Neural progenitor cell (in vitro differentiated cells): ENCODE measurements at regions not wholly inside any gene's neighbourhood (a gene's known extent, or its start where the extent isn't known, plus 50 kb on each side); places are given as distances from the start of the nearest gene placed in this dataset.
A peak's percentile ranks its signal among the peaks of the same experiment; 100 is the strongest.

Source experiments
- DNase-seq: peaks from one replicate; pipeline ENCODE4 v3.0.0-alpha.2; 2016; ENCODE audit warnings: low spot score
- H2AFZ ChIP-seq: fragments of 200-600 bp; sonication (generic); replicated peaks from 2 replicates; pipeline ENCODE4 v1.6.1; 2016; ENCODE audit warnings: antibody characterized with exemption
- H3F3A ChIP-seq: fragments of 200-600 bp; sonication (generic); 2 replicates; pipeline ENCODE4 v1.6.1; 2016; ENCODE audit warnings: antibody characterized with exemption, low read depth
- H3K27ac ChIP-seq: fragments of 200-600 bp; sonication (generic); 2 replicates; pipeline ENCODE4 v1.5.1; 2016; ENCODE audit warnings: mild to moderate bottlenecking
- H3K27me3 ChIP-seq: fragments of 200-600 bp; sonication (generic); 2 replicates; pipeline ENCODE4 v1.6.1; 2016; ENCODE audit warnings: mild to moderate bottlenecking, moderate library complexity
- H3K36me3 ChIP-seq: fragments of 200-600 bp; sonication (generic); 2 replicates; pipeline ENCODE4 v1.5.1; 2016
- H3K4me1 ChIP-seq: fragments of 200-600 bp; sonication (generic); 2 replicates; pipeline ENCODE4 v1.6.1; 2016; ENCODE audit warnings: mixed run types
- H3K4me2 ChIP-seq: fragments of 200-600 bp; sonication (generic); 2 replicates; pipeline ENCODE4 v1.6.1; 2016
- H3K4me3 ChIP-seq: fragments of 200-600 bp; sonication (generic); 2 replicates; pipeline ENCODE4 v1.5.1; 2016
- H3K79me2 ChIP-seq: fragments of 200-600 bp; sonication (generic); 2 replicates; pipeline ENCODE4 v1.6.1; 2016; ENCODE audit warnings: low read depth
- H3K9ac ChIP-seq: fragments of 200-600 bp; sonication (generic); 2 replicates; pipeline ENCODE4 v1.6.1; 2016
- H3K9me3 ChIP-seq: fragments of 200-600 bp; sonication (generic); 2 replicates; pipeline ENCODE4 v1.5.1; 2016; ENCODE audit warnings: low read depth
- H4K20me1 ChIP-seq: fragments of 200-600 bp; sonication (generic); 2 replicates; pipeline ENCODE4 v1.6.1; 2016; ENCODE audit warnings: low read depth
- H3K27ac Mint-ChIP-seq: 3 replicates; pipeline ENCODE4 v1.8.0; 2021; ENCODE audit warnings: mixed read lengths
- H3K27me3 Mint-ChIP-seq: 2 replicates; pipeline ENCODE4 v1.8.0; 2022; ENCODE audit warnings: low read depth, mild to moderate bottlenecking, inconsistent platforms, moderate library complexity, mixed read lengths; ENCODE audit not compliant: insufficient read depth
- H3K36me3 Mint-ChIP-seq: 3 replicates; pipeline ENCODE4 v1.8.0; 2021; ENCODE audit warnings: mixed read lengths
- H3K4me1 Mint-ChIP-seq: 3 replicates; pipeline ENCODE4 v1.8.0; 2021; ENCODE audit warnings: mixed read lengths
- H3K4me3 Mint-ChIP-seq: 3 replicates; pipeline ENCODE4 v1.8.0; 2021; ENCODE audit warnings: mild to moderate bottlenecking, moderate library complexity, mixed read lengths
- H3K9me3 Mint-ChIP-seq: 3 replicates; pipeline ENCODE4 v1.8.0; 2020; ENCODE audit warnings: mixed read lengths
- CTCF ChIP-seq: fragments of 200-600 bp; sonication (generic); IDR thresholded peaks from 2 replicates; pipeline ENCODE4 v1.5.1; 2017; ENCODE audit warnings: antibody characterized with exemption, mild to moderate bottlenecking
- EZH2 ChIP-seq: fragments of 200-600 bp; sonication (generic); IDR thresholded peaks from 2 replicates; pipeline ENCODE4 v1.6.1; 2017; ENCODE audit warnings: antibody characterized with exemption, mild to moderate bottlenecking, moderate library complexity
- EZH2phosphoT487 ChIP-seq: fragments of 200-600 bp; sonication (generic); IDR thresholded peaks from 2 replicates; pipeline ENCODE4 v1.6.1; 2017; ENCODE audit warnings: antibody characterized with exemption

GRCh38 chr4:107133965-107134653 lies 98.0 kb upstream of the DKK2 start:
- Mint-ChIP-seq H3K4me1 (no peaks in the 10 kb centered on the region), H3K4me3 (no peak overlapping the region)

GRCh38 chr4:107131295-107131694 lies 95.2 kb upstream of the DKK2 start:
- Histone ChIP-seq H3K27me3 (no peaks in the 10 kb centered on the region), H4K20me1 (no peaks in the 10 kb centered on the region), H3K4me2 (no peak overlapping the region), H3K9ac (no peak overlapping the region), H3K9me3 (no peaks in the 10 kb centered on the region), H2AFZ (no peak overlapping the region), H3K36me3 (no peaks in the 10 kb centered on the region), H3K4me3 (no peak overlapping the region), H3K4me1 (no peaks in the 10 kb centered on the region), H3F3A (no peaks in the 10 kb centered on the region), H3K27ac (no peak overlapping the region), H3K79me2 (no peaks in the 10 kb centered on the region)
- DNase-seq: no peak
- no peak for TF ChIP-seq EZH2
- no peaks in the 10 kb centered on the region for H3K9me3 Mint-ChIP-seq
- H3K27ac Mint-ChIP-seq: no peak overlapping the region
- no peak overlapping the region for H3K4me3 Mint-ChIP-seq
- no peaks in the 10 kb centered on the region for H3K4me1 Mint-ChIP-seq
- no peaks in the 10 kb centered on the region for H3K27me3 Mint-ChIP-seq
- no peaks in the 10 kb centered on the region for H3K36me3 Mint-ChIP-seq

More at GRCh38 chr4:107133965-107134653, 98.0 kb upstream of the DKK2 start:
- Histone ChIP-seq H3K36me3 (no peaks in the 10 kb centered on the region), H3K9me3 (no peaks in the 10 kb centered on the region), H3K4me2 (no peak overlapping the region), H4K20me1 (no peaks in the 10 kb centered on the region), H3K27ac (no peak overlapping the region), H3F3A (no peaks in the 10 kb centered on the region), H3K79me2 (no peaks in the 10 kb centered on the region), H3K9ac (no peak overlapping the region), H3K27me3 (no peaks in the 10 kb centered on the region), H3K4me3 (no peak overlapping the region), H3K4me1 (no peaks in the 10 kb centered on the region), H2AFZ (no peak overlapping the region)
- no peak for TF ChIP-seq EZH2
- no peak for TF ChIP-seq CTCF
- TF ChIP-seq EZH2phosphoT487: no peak
- no peak for DNase-seq
- Mint-ChIP-seq H3K27me3 (no peaks in the 10 kb centered on the region), H3K36me3 (no peaks in the 10 kb centered on the region), H3K27ac (no peak overlapping the region), H3K9me3 (no peaks in the 10 kb centered on the region)

GRCh38 chr4:107130157-107130556 lies 94.0 kb upstream of the DKK2 start:
- Mint-ChIP-seq H3K4me3 (no peak overlapping the region), H3K4me1 (no peaks in the 10 kb centered on the region), H3K27ac (no peak overlapping the region), H3K36me3 (no peaks in the 10 kb centered on the region), H3K27me3 (no peaks in the 10 kb centered on the region), H3K9me3 (no peaks in the 10 kb centered on the region)
- Histone ChIP-seq H3K4me3 (no peak overlapping the region), H3F3A (no peaks in the 10 kb centered on the region), H4K20me1 (no peaks in the 10 kb centered on the region), H3K9me3 (no peaks in the 10 kb centered on the region), H3K4me2 (no peak overlapping the region), H3K4me1 (no peaks in the 10 kb centered on the region), H3K27ac (no peak overlapping the region), H3K36me3 (no peaks in the 10 kb centered on the region), H3K27me3 (no peaks in the 10 kb centered on the region), H2AFZ (peak overlapping the region; percentile 2), H3K9ac (no peak overlapping the region), H3K79me2 (no peaks in the 10 kb centered on the region)
- no peak for DNase-seq
- no peak for TF ChIP-seq CTCF
- no peak for TF ChIP-seq EZH2phosphoT487
- no peak for TF ChIP-seq EZH2

- H3F3A ChIP-seq: no peaks in the 10 kb centered on the region
- H3K9ac ChIP-seq: no peak overlapping the region
- H3K4me3 ChIP-seq: no peak overlapping the region
- Mint-ChIP-seq H3K27me3 (no peaks in the 10 kb centered on the region), H3K4me3 (no peak overlapping the region), H3K27ac (no peak overlapping the region), H3K4me1 (no peaks in the 10 kb centered on the region), H3K36me3 (no peaks in the 10 kb centered on the region), H3K9me3 (no peaks in the 10 kb centered on the region)
- H3K27ac ChIP-seq: no peak overlapping the region
- no peaks in the 10 kb centered on the region for H3K79me2 ChIP-seq
- no peaks in the 10 kb centered on the region for H3K27me3 ChIP-seq
- no peak for DNase-seq
- no peaks in the 10 kb centered on the region for H3K4me1 ChIP-seq
- H3K9me3 ChIP-seq: no peaks in the 10 kb centered on the region
- no peak for TF ChIP-seq CTCF
- no peak for TF ChIP-seq EZH2phosphoT487
- no peak for TF ChIP-seq EZH2
- no peaks in the 10 kb centered on the region for H3K36me3 ChIP-seq
- H4K20me1 ChIP-seq: no peaks in the 10 kb centered on the region
- peak overlapping the region; percentile 2 for H2AFZ ChIP-seq
- no peak overlapping the region for H3K4me2 ChIP-seq
Measured at GRCh38 chr4:107129611-107130010, 93.5 kb upstream of the DKK2 start.
